Lower leg skin (tissue), 3 donors: ENCODE measurements at regions not wholly inside any gene's neighbourhood (a gene's known extent, or its start where the extent isn't known, plus 50 kb on each side); places are given as distances from the start of the nearest gene placed in this dataset.

Source experiments
- CTCF ChIP-seq, 3 donors: fragments of 450-650 bp; IDR thresholded peaks; one replicate each; pipeline ENCODE4 v1.5.1; 2016; ENCODE audit warnings: antibody characterized with exemption in 3 of 3, mild to moderate bottlenecking in 3 of 3, moderate library complexity in 2 of 3
- POLR2A ChIP-seq, 2 donors: fragments of 450-650 bp; IDR thresholded peaks; one replicate each; pipeline ENCODE4 v1.6.1; 2016 to 2017; ENCODE audit warnings: antibody characterized with exemption in 2 of 2, mild to moderate bottlenecking in 1 of 2, moderate library complexity in 1 of 2

- no peak for TF ChIP-seq POLR2A (IDR thresholded peaks at IDR 0.05)
- no peak for TF ChIP-seq CTCF (IDR thresholded peaks at IDR 0.05)
These were observed 90.7 kb upstream of the KRR1 start for GRCh38 chr12:75602106-75602505.
